K562 (cell line): ENCODE measurements at regions not wholly inside any gene's neighbourhood (a gene's known extent, or its start where the extent isn't known, plus 50 kb on each side); places are given as distances from the start of the nearest gene placed in this dataset.

Experiments used
- ATAC-seq: fragments of 200-7000 bp; cut with Tn5 transposase; 3 replicates; pipeline ENCODE4 v1.9.1; 2020; ENCODE audit warnings: moderate library complexity
- BruUV-seq: library from RNA; stranded (reverse); fragments of 400-500 nt; replicated peaks from 2 replicates; lab custom pipeline; 2021; lab: Mats Ljungman, UMichigan
- CTCF ChIA-PET: fragments of 300-600 bp; formaldehyde crosslinking; extraction: SDS; loops from one replicate; lab custom pipeline; 2021; ENCODE audit warnings: low intra/inter-chr PET ratio; lab: Yijun Ruan, JAX
- POLR2A ChIA-PET: fragments of 300-600, 350-650 bp; sonication (Branson Sonifier 250); formaldehyde crosslinking; extraction: SDS; loops from one replicate; lab custom pipeline; 2021; ENCODE audit warnings: antibody characterized with exemption, inconsistent platforms; lab: Yijun Ruan, JAX
- DNase-seq, 4 experiments: peaks; one replicate each; pipeline versions ENCODE4 v3.0.0 to v3.0.0-alpha.2; 2011 to 2018; ENCODE audit warnings: low spot score in 3 of 4, mixed read lengths in 3 of 4; ENCODE audit errors: extremely low read depth in 1 of 4
- FAIRE-seq: peaks from 2 replicates; lab custom pipeline; 2011; peaks lifted over from hg19 to GRCh38; lab: Jason Lieb, UNC
- H2AFZ ChIP-seq: 2 replicates; pipeline ENCODE4 v1.6.0; 2011; ENCODE audit warnings: low read depth, low read length, control low read depth, inconsistent platforms
- H3K27ac ChIP-seq: fragments of 200-600 bp; 3 replicates; pipeline ENCODE4 v1.8.0; 2011; ENCODE audit warnings: low read depth, mild to moderate bottlenecking, control low read depth, inconsistent platforms, low read length, moderate library complexity, mixed read lengths; ENCODE audit errors: extremely low read depth
- H3K27me3 ChIP-seq, 2 experiments: fragments of 300-600 bp in 1 of 2; 2 replicates in 1 of 2; 3 replicates in 1 of 2; pipeline versions ENCODE4 v1.6.0 to v1.8.0; 2011; ENCODE audit warnings: inconsistent platforms in 2 of 2, low read length in 2 of 2, mild to moderate bottlenecking in 1 of 2, mixed read lengths in 1 of 2, moderate library complexity in 1 of 2; ENCODE audit not compliant: control insufficient read depth in 2 of 2, insufficient read depth in 2 of 2
- H3K36me3 ChIP-seq: fragments of 300-600 bp; 3 replicates; pipeline ENCODE4 v1.8.0; 2011; ENCODE audit warnings: mild to moderate bottlenecking, low read length, inconsistent platforms; ENCODE audit not compliant: control insufficient read depth, insufficient read depth
- H3K4me1 ChIP-seq, 2 experiments: fragments of 200-600 bp in 1 of 2; replicated peaks in 1 of 2; 2 replicates in 1 of 2; 3 replicates in 1 of 2; pipeline versions ENCODE4 v1.5.1 to v1.8.0; 2011; ENCODE audit warnings: inconsistent platforms in 2 of 2, low read length in 2 of 2, mild to moderate bottlenecking in 1 of 2, mixed read lengths in 1 of 2, moderate library complexity in 1 of 2; ENCODE audit not compliant: control insufficient read depth in 2 of 2, insufficient read depth in 2 of 2
- H3K4me2 ChIP-seq: 2 replicates; pipeline ENCODE4 v1.6.1; 2011; ENCODE audit warnings: low read length, control low read depth, inconsistent platforms, mixed read lengths; ENCODE audit not compliant: insufficient read depth
- H3K4me3 ChIP-seq: fragments of 200-600 bp; sonication (generic), shearing (Covaris generic); 2 replicates; pipeline ENCODE4 v1.5.1; 2016; ENCODE audit warnings: control low read depth, inconsistent platforms
- H3K79me2 ChIP-seq: fragments of 200-600 bp; 3 replicates; pipeline ENCODE4 v1.8.0; 2011; ENCODE audit warnings: low read length, inconsistent platforms; ENCODE audit not compliant: control insufficient read depth, insufficient read depth
- H3K9ac ChIP-seq, 2 experiments: 2 replicates each; pipeline versions ENCODE4 v1.6.0 to v1.6.1; 2011; ENCODE audit warnings: low read depth in 2 of 2, low read length in 2 of 2, control low read depth in 1 of 2, inconsistent platforms in 1 of 2, mild to moderate bottlenecking in 1 of 2, mixed read lengths in 1 of 2; ENCODE audit not compliant: insufficient read depth in 1 of 2
- H3K9me1 ChIP-seq: one replicate; pipeline ENCODE4 v1.6.0; 2011; ENCODE audit warnings: inconsistent platforms, mild to moderate bottlenecking, low read length, moderate library complexity; ENCODE audit not compliant: control insufficient read depth, insufficient read depth
- H3K9me3 ChIP-seq: replicated peaks from 2 replicates; pipeline ENCODE4 v1.5.1; 2011; ENCODE audit warnings: low read depth, low read length, inconsistent platforms; ENCODE audit not compliant: control insufficient read depth, insufficient read depth
- H4K20me1 ChIP-seq: replicated peaks from 2 replicates; pipeline ENCODE4 v1.6.1; 2011; ENCODE audit warnings: low read length, inconsistent platforms, mixed read lengths; ENCODE audit not compliant: control insufficient read depth, insufficient read depth
- ARID1B ChIP-seq: fragments of 450-650 bp; IDR thresholded peaks from 2 replicates; pipeline ENCODE4 v1.6.1; 2016; ENCODE audit warnings: antibody characterized with exemption, mild to moderate bottlenecking, inconsistent platforms
- CHD4 ChIP-seq: fragments of 200-600 bp; sonication (generic); IDR thresholded peaks from 3 replicates; pipeline ENCODE4 v1.6.1; 2012; ENCODE audit warnings: low read depth, mild to moderate bottlenecking, mixed read lengths, low read length, inconsistent platforms; ENCODE audit not compliant: insufficient read depth, insufficient replicate concordance, poor library complexity, severe bottlenecking
- CREBBP ChIP-seq: IDR thresholded peaks from one replicate; pipeline ENCODE4 v1.6.1; 2012; ENCODE audit warnings: low read depth, mild to moderate bottlenecking, control low read depth, inconsistent platforms, low read length
- CREM ChIP-seq: IDR thresholded peaks from 2 replicates; pipeline ENCODE4 v1.6.1; 2014; ENCODE audit warnings: antibody characterized with exemption, low read depth
- FOXM1 ChIP-seq, 2 experiments: fragments of 450-650 bp in 1 of 2; sonication (generic) in 1 of 2; formaldehyde crosslinking in 1 of 2; IDR thresholded peaks; 2 replicates each; pipeline versions ENCODE4 v1.6.1 to v1.9.0; 2017 to 2022; ENCODE audit warnings: low read depth in 2 of 2, mild to moderate bottlenecking in 2 of 2, missing genetic modification reagents in 1 of 2, moderate library complexity in 1 of 2
- KLF6 ChIP-seq: fragments of 250-450 bp; sonication (Bioruptor Pico); IDR thresholded peaks from 2 replicates; pipeline ENCODE4 v1.4.0; 2020; ENCODE audit warnings: mild to moderate bottlenecking, moderate library complexity, borderline replicate concordance
- MBD2 ChIP-seq: sonication (generic); IDR thresholded peaks from 2 replicates; pipeline ENCODE4 v1.6.1; 2016; ENCODE audit warnings: low read depth, borderline replicate concordance
- NFE2L1 ChIP-seq: fragments of 450-650 bp; IDR thresholded peaks from 2 replicates; pipeline ENCODE4 v1.6.1; 2016; ENCODE audit warnings: missing genetic modification characterization, low read depth, mild to moderate bottlenecking, missing compliant biosample characterization, moderate library complexity, borderline replicate concordance
- NR1H2 ChIP-seq: sonication (generic); formaldehyde crosslinking; IDR thresholded peaks from 2 replicates; pipeline ENCODE4 v1.4.0; 2020; ENCODE audit warnings: mild to moderate bottlenecking, missing genetic modification reagents
- RUNX1 ChIP-seq: sonication (generic); IDR thresholded peaks from 2 replicates; pipeline ENCODE4 v1.6.1; 2016; ENCODE audit warnings: antibody characterized with exemption, low read depth
- SRSF9 ChIP-seq: fragments of 200-400 bp; formaldehyde crosslinking; IDR thresholded peaks from 2 replicates; pipeline ENCODE4 v1.6.1; 2017; ENCODE audit warnings: low read depth, low read length, borderline replicate concordance
- STAT6 ChIP-seq: sonication (generic); formaldehyde crosslinking; IDR thresholded peaks from 2 replicates; pipeline ENCODE4 v1.8.1; 2023; ENCODE audit warnings: mild to moderate bottlenecking, missing genetic modification reagents
- TCFL5 ChIP-seq: fragments of 250-450 bp; sonication (Bioruptor Pico); conservative IDR thresholded peaks from 2 replicates; pipeline ENCODE4 v1.6.1; 2021; ENCODE audit warnings: mild to moderate bottlenecking, moderate library complexity, matching md5 sums
- ZFP36 ChIP-seq: fragments of 150-350 bp; IDR thresholded peaks from 2 replicates; pipeline ENCODE4 v1.6.1; 2018; ENCODE audit warnings: low read length, low read depth; ENCODE audit not compliant: partially characterized antibody
- WGBS: fragments of 100-300 bp; shearing (Covaris generic); methylation state at CpG from one replicate; pipeline ENCODE4 v1.1.6; 2016; ENCODE audit warnings: low coverage, mixed read lengths; ENCODE audit not compliant: insufficient coverage; ENCODE audit errors: missing lambda C conversion rate; 5-methylcytosine and 5-hydroxymethylcytosine counted together
- in situ Hi-C: fragments of 300-500 bp; cut with MboI; formaldehyde crosslinking; loops from 4 replicates; pipeline ENCODE4 v1.15.0; 2018; ENCODE audit warnings: inconsistent platforms, mixed read lengths
- intact Hi-C: fragments of 100-400 bp; cut with micrococcal nuclease; formaldehyde crosslinking; loops from 2 replicates; pipeline ENCODE4 v1.14.2; 2022

- 0% methylated on average over 4 of the region's 9 CpGs for WGBS
- Histone ChIP-seq H4K20me1 (0 out of 2 replicates have a peak, but pooled peaks cover 5% of the 10 kb centered on the region), H3K27me3 (peaks cover 0 to 43% of the 10 kb centered on the region in 2 experiments; a peak in 2 of 5 replicates), H2AFZ (no peak overlapping the region), H3K4me1 (no peaks in the 10 kb centered on the region; a peak in 1 of 5 replicates), H3K4me3 (no peak overlapping the region), H3K79me2 (no peaks in the 10 kb centered on the region), H3K9ac (no peak overlapping the region), H3K36me3 (no peaks in the 10 kb centered on the region), H3K27ac (no peak overlapping the region), H3K9me1 (no peaks in the 10 kb centered on the region), H3K9me3 (no peaks in the 10 kb centered on the region), H3K4me2 (no peak overlapping the region)
- peak; percentile 31 for TF ChIP-seq ZFP36
- TF ChIP-seq NR1H2 (CRISPR knock-in tag), result no peak
- TF ChIP-seq FOXM1 (IDR thresholded peaks at IDR 0.05; ENCODE audit: low read depth), result no peak
- no peak for TF ChIP-seq FOXM1 (CRISPR knock-in tag; IDR thresholded peaks at IDR 0.05; ENCODE audit: low read depth)
- DNase-seq (no peak), FAIRE-seq (no peak), ATAC-seq (no peak)
- in situ Hi-C loops, result no loop called here
- ChIA-PET POLR2A (interaction anchor here (0.6 to 0.7 kb wide), 2 partner anchors 180 to 1424 kb away, joined by 3 to 4 read pairs; no protein-coding TSS in a partner anchor), CTCF (no interaction called here)
- intact Hi-C loops, result no loop called here
- no TSS peak for BruUV-seq
Observed at GRCh38 chr22:44365191-44365590, 52.4 kb upstream of the SHISAL1 start.

- 0 out of 2 replicates have a peak, but pooled peaks cover 5% of the 10 kb centered on the region for H4K20me1 ChIP-seq
- H3K27me3 ChIP-seq, result peaks cover 0 to 40% of the 10 kb centered on the region in 2 experiments; a peak in 2 of 5 replicates
- ATAC-seq (no peak), DNase-seq (no peak), FAIRE-seq (no peak)
- H3K4me2 ChIP-seq, result no peak overlapping the region
- POLR2A ChIA-PET, result interaction anchor here (0.6 kb wide), 1 partner anchor 1424 kb away, joined by 3 read pairs; no protein-coding TSS in a partner anchor
- no TSS peak for BruUV-seq
- H3K36me3 ChIP-seq, result no peaks in the 10 kb centered on the region
- CTCF ChIA-PET, result no interaction called here
- intact Hi-C loops (no loop called here), in situ Hi-C loops (no loop called here)
- no peak overlapping the region for H3K4me3 ChIP-seq
- H3K4me1 ChIP-seq, result no peaks in the 10 kb centered on the region; a peak in 1 of 5 replicates
- 2% methylated on average over 7 of the region's 12 CpGs for WGBS
- no peaks in the 10 kb centered on the region for H3K79me2 ChIP-seq
- H3K9me3 ChIP-seq, result no peaks in the 10 kb centered on the region
- H2AFZ ChIP-seq, result no peak overlapping the region
- no peak overlapping the region for H3K9ac ChIP-seq
- no peak overlapping the region for H3K27ac ChIP-seq
- no peaks in the 10 kb centered on the region for H3K9me1 ChIP-seq
- TF ChIP-seq MBD2 (no peak), CREBBP (no peak), KLF6 (CRISPR knock-in tag) (no peak), CHD4 (no peak), TCFL5 (no peak), NFE2L1 (tag) (no peak), RUNX1 (no peak), ARID1B (no peak), CREM (no peak), SRSF9 (no peak), STAT6 (CRISPR knock-in tag) (no peak)
Observed at GRCh38 chr22:44364751-44365130, 52.0 kb upstream of the SHISAL1 start.
